ENCODE measurements at regions not wholly inside any gene's neighbourhood (a gene's known extent, or its start where the extent isn't known, plus 50 kb on each side); places are given as distances from the start of the nearest gene placed in this dataset.

GRCh38 chr5:92206681-92207080, 823.6 kb upstream of the ARRDC3 start:
- TF ChIP-seq POLR2A (IDR thresholded peaks at IDR 0.05) (no peak), CTCF (IDR thresholded peaks at IDR 0.05) (no peak)
